H9 (cell line): ENCODE measurements at regions not wholly inside any gene's neighbourhood (a gene's known extent, or its start where the extent isn't known, plus 50 kb on each side); places are given as distances from the start of the nearest gene placed in this dataset.

Experiments used
- DNase-seq: peaks from one replicate; pipeline ENCODE4 v3.0.0-alpha.2; 2017
- H2AFZ ChIP-seq: one replicate; pipeline ENCODE4 v1.6.1; 2013; ENCODE audit warnings: mild to moderate bottlenecking, low read length, control low read depth, moderate library complexity
- H2AK5ac ChIP-seq: 2 replicates; pipeline ENCODE4 v1.6.1; 2013; ENCODE audit warnings: low read length, control low read depth, mixed read lengths; ENCODE audit not compliant: insufficient read length
- H2BK120ac ChIP-seq: one replicate; pipeline ENCODE4 v1.6.1; 2013; ENCODE audit warnings: low read depth, mild to moderate bottlenecking, low read length, control low read depth, inconsistent platforms; ENCODE audit not compliant: poor library complexity, severe bottlenecking
- H2BK12ac ChIP-seq: 2 replicates; pipeline ENCODE4 v1.6.1; 2013; ENCODE audit warnings: low read length, control low read depth, mixed read lengths, low read depth; ENCODE audit not compliant: insufficient read length
- H2BK15ac ChIP-seq: 2 replicates; pipeline ENCODE4 v1.6.1; 2013; ENCODE audit warnings: low read depth, low read length, control low read depth
- H2BK20ac ChIP-seq: one replicate; pipeline ENCODE4 v1.6.1; 2013; ENCODE audit warnings: low read depth, mild to moderate bottlenecking, low read length, control low read depth, inconsistent platforms; ENCODE audit not compliant: poor library complexity, severe bottlenecking
- H2BK5ac ChIP-seq: 2 replicates; pipeline ENCODE4 v1.6.1; 2013; ENCODE audit warnings: low read length, control low read depth, mixed read lengths; ENCODE audit not compliant: insufficient read length
- H3K14ac ChIP-seq: 2 replicates; pipeline ENCODE4 v1.6.1; 2013; ENCODE audit warnings: low read length, control low read depth; ENCODE audit not compliant: insufficient read depth
- H3K18ac ChIP-seq: 2 replicates; pipeline ENCODE4 v1.6.1; 2013; ENCODE audit warnings: low read depth, mild to moderate bottlenecking, mixed read lengths, low read length, control low read depth; ENCODE audit not compliant: insufficient read length
- H3K23ac ChIP-seq: 2 replicates; pipeline ENCODE4 v1.6.1; 2013; ENCODE audit warnings: low read length, control low read depth, mixed read lengths, low read depth; ENCODE audit not compliant: insufficient read length
- H3K23me2 ChIP-seq: 2 replicates; pipeline ENCODE4 v1.6.1; 2013; ENCODE audit warnings: low read depth, mild to moderate bottlenecking, mixed read lengths, low read length, control low read depth; ENCODE audit not compliant: insufficient read length, poor library complexity, severe bottlenecking
- H3K27ac ChIP-seq: 2 replicates; pipeline ENCODE4 v1.5.1; 2013; ENCODE audit warnings: low read length, control low read depth, mixed read lengths, low read depth; ENCODE audit not compliant: insufficient read length
- H3K27me3 ChIP-seq: 2 replicates; pipeline ENCODE4 v1.6.1; 2013; ENCODE audit warnings: low read length, control low read depth, inconsistent platforms; ENCODE audit not compliant: insufficient read depth
- H3K4ac ChIP-seq: 2 replicates; pipeline ENCODE4 v1.6.1; 2013; ENCODE audit warnings: low read depth, mild to moderate bottlenecking, control low read depth, inconsistent platforms, low read length, moderate library complexity
- H3K4me1 ChIP-seq: 2 replicates; pipeline ENCODE4 v1.6.1; 2013; ENCODE audit warnings: low read length, control low read depth, inconsistent platforms; ENCODE audit not compliant: insufficient read depth
- H3K4me2 ChIP-seq: 2 replicates; pipeline ENCODE4 v1.6.1; 2013; ENCODE audit warnings: low read length, control low read depth, mixed read lengths; ENCODE audit not compliant: insufficient read length, insufficient read depth
- H3K56ac ChIP-seq: 2 replicates; pipeline ENCODE4 v1.6.1; 2013; ENCODE audit warnings: low read depth, mild to moderate bottlenecking, mixed read lengths, low read length, control low read depth; ENCODE audit not compliant: insufficient read length
- H3K79me1 ChIP-seq: 2 replicates; pipeline ENCODE4 v1.6.1; 2013; ENCODE audit warnings: low read depth, mild to moderate bottlenecking, moderate library complexity, low read length, control low read depth, inconsistent platforms; ENCODE audit not compliant: insufficient read depth, poor library complexity, severe bottlenecking
- H3K79me2 ChIP-seq: 2 replicates; pipeline ENCODE4 v1.6.1; 2013; ENCODE audit warnings: low read length, control low read depth, inconsistent platforms; ENCODE audit not compliant: insufficient read depth
- H3K9ac ChIP-seq: 2 replicates; pipeline ENCODE4 v1.6.1; 2013; ENCODE audit warnings: low read length, control low read depth, mixed read lengths; ENCODE audit not compliant: insufficient read length; ENCODE audit errors: extremely low read depth
- H3K9me3 ChIP-seq: one replicate; pipeline ENCODE4 v1.6.1; 2013; ENCODE audit warnings: low read depth, low read length, inconsistent platforms; ENCODE audit not compliant: control insufficient read depth
- H3T11ph ChIP-seq: one replicate; pipeline ENCODE4 v1.6.1; 2013; ENCODE audit warnings: mild to moderate bottlenecking, low read length, control low read depth, inconsistent platforms
- H4K20me1 ChIP-seq: one replicate; pipeline ENCODE4 v1.6.1; 2013; ENCODE audit not compliant: control insufficient read depth, insufficient read length, insufficient read depth
- H4K5ac ChIP-seq: 2 replicates; pipeline ENCODE4 v1.6.1; 2013; ENCODE audit warnings: low read depth, mild to moderate bottlenecking, mixed read lengths, low read length, control low read depth; ENCODE audit not compliant: insufficient read length
- H4K8ac ChIP-seq: replicated peaks from 2 replicates; pipeline ENCODE4 v1.6.1; 2013; ENCODE audit warnings: low read length, control low read depth, mixed read lengths, low read depth; ENCODE audit not compliant: insufficient read length
- H4K91ac ChIP-seq: 2 replicates; pipeline ENCODE4 v1.6.1; 2013; ENCODE audit warnings: low read depth, mild to moderate bottlenecking, moderate library complexity, mixed read lengths, low read length, control low read depth; ENCODE audit not compliant: insufficient read length
- H3K27ac Mint-ChIP-seq, 3 experiments: 2 replicates in 2 of 3; 3 replicates in 1 of 3; pipeline ENCODE4 v1.8.0; 2020 to 2021; ENCODE audit warnings: mixed read lengths in 3 of 3, mild to moderate bottlenecking in 1 of 3, moderate library complexity in 1 of 3
- H3K27me3 Mint-ChIP-seq: 2 replicates; pipeline ENCODE4 v1.8.0; 2021; ENCODE audit warnings: low read depth, mild to moderate bottlenecking, moderate library complexity, mixed read lengths
- H3K36me3 Mint-ChIP-seq, 3 experiments: 2 replicates in 2 of 3; 3 replicates in 1 of 3; pipeline ENCODE4 v1.8.0; 2020 to 2021; ENCODE audit warnings: low read depth in 3 of 3, mixed read lengths in 3 of 3; ENCODE audit not compliant: insufficient read depth in 1 of 3
- H3K4me1 Mint-ChIP-seq, 2 experiments: 2 replicates each; pipeline ENCODE4 v1.8.0; 2020; ENCODE audit warnings: mixed read lengths in 2 of 2
- H3K4me3 Mint-ChIP-seq, 2 experiments: 2 replicates in 1 of 2; 3 replicates in 1 of 2; pipeline ENCODE4 v1.8.0; 2020 to 2021; ENCODE audit warnings: mild to moderate bottlenecking in 2 of 2, mixed read lengths in 2 of 2, moderate library complexity in 1 of 2
- H3K9me3 Mint-ChIP-seq, 2 experiments: 2 replicates in 1 of 2; 3 replicates in 1 of 2; pipeline ENCODE4 v1.8.0; 2020; ENCODE audit warnings: mild to moderate bottlenecking in 2 of 2, mixed read lengths in 2 of 2, moderate library complexity in 1 of 2
- CTCF ChIP-seq: fragments of 200-600 bp; sonication (generic); conservative IDR thresholded peaks from 3 replicates; pipeline ENCODE4 v1.8.0; 2021; ENCODE audit warnings: antibody characterized with exemption, mild to moderate bottlenecking
- WGBS: extraction: QIAGEN DNeasy Blood & Tissue Kit; methylation state at CpG from one replicate; pipeline ENCODE4 v1.1.7; 2013; ENCODE audit warnings: missing lambda C conversion rate, low lambda C conversion rate, mixed read lengths; ENCODE audit not compliant: insufficient read length; ENCODE audit errors: extremely low coverage; 5-methylcytosine and 5-hydroxymethylcytosine counted together

GRCh38 chr1:62917314-62917713, 133.4 kb downstream of the ATG4C start:
- H3K4me1 Mint-ChIP-seq: peaks cover 17 to 18% of the 10 kb centered on the region in 2 experiments
- WGBS: no CpG with 5 or more reads among the region's 5 CpGs
- Histone ChIP-seq H3K9ac (no peak overlapping the region), H2AFZ (no peak overlapping the region), H4K20me1 (no peaks in the 10 kb centered on the region), H2BK12ac (no peak overlapping the region), H3T11ph (no peak overlapping the region), H3K4me2 (no peak overlapping the region), H3K79me1 (no peaks in the 10 kb centered on the region), H2AK5ac (no peak overlapping the region), H2BK20ac (no peak overlapping the region), H3K18ac (no peak overlapping the region), H3K79me2 (no peaks in the 10 kb centered on the region), H3K27me3 (no peaks in the 10 kb centered on the region), H3K27ac (no peak overlapping the region), H3K14ac (no peak overlapping the region), H2BK5ac (no peak overlapping the region), H2BK120ac (no peak overlapping the region), H2BK15ac (no peak overlapping the region), H3K56ac (no peak overlapping the region), H3K4me1 (peaks cover 6% of the 10 kb centered on the region; the same call in 1 of the 2 replicates), H4K8ac (no peak overlapping the region), H3K23ac (no peak overlapping the region), H3K23me2 (no peaks in the 10 kb centered on the region), H3K9me3 (no peaks in the 10 kb centered on the region), H4K91ac (no peak overlapping the region), H3K4ac (no peak overlapping the region), H4K5ac (no peak overlapping the region)
- H3K9me3 Mint-ChIP-seq: no peaks in the 10 kb centered on the region
- peaks cover 2% of the 10 kb centered on the region; the same call in 1 of the 2 replicates for H3K27me3 Mint-ChIP-seq
- TF ChIP-seq CTCF: no peak
- no peaks in the 10 kb centered on the region for H3K36me3 Mint-ChIP-seq
- no peak overlapping the region for H3K4me3 Mint-ChIP-seq
- no peak for DNase-seq
- H3K27ac Mint-ChIP-seq: no peak overlapping the region
